IPS-15b (cell line): ENCODE measurements at regions not wholly inside any gene's neighbourhood (a gene's known extent, or its start where the extent isn't known, plus 50 kb on each side); places are given as distances from the start of the nearest gene placed in this dataset.

Experiments
- H3K27me3 ChIP-seq: one replicate; pipeline ENCODE4 v1.6.1; 2013; ENCODE audit warnings: low read length; ENCODE audit not compliant: control insufficient read depth, insufficient read depth
- H3K36me3 ChIP-seq: one replicate; pipeline ENCODE4 v1.6.1; 2013; ENCODE audit warnings: low read length; ENCODE audit not compliant: control insufficient read depth, insufficient read depth
- H3K4me1 ChIP-seq: one replicate; pipeline ENCODE4 v1.6.1; 2013; ENCODE audit warnings: mild to moderate bottlenecking, low read length; ENCODE audit not compliant: control insufficient read depth, insufficient read depth
- H3K4me3 ChIP-seq: one replicate; pipeline ENCODE4 v1.5.1; 2013; ENCODE audit warnings: low read depth, low read length
- H3K9ac ChIP-seq: one replicate; pipeline ENCODE4 v1.6.1; 2013; ENCODE audit warnings: low read depth, mild to moderate bottlenecking, low read length
- H3K9me3 ChIP-seq: one replicate; pipeline ENCODE4 v1.6.1; 2013; ENCODE audit warnings: mild to moderate bottlenecking, low read length; ENCODE audit not compliant: control insufficient read depth, insufficient read depth

DNA sequence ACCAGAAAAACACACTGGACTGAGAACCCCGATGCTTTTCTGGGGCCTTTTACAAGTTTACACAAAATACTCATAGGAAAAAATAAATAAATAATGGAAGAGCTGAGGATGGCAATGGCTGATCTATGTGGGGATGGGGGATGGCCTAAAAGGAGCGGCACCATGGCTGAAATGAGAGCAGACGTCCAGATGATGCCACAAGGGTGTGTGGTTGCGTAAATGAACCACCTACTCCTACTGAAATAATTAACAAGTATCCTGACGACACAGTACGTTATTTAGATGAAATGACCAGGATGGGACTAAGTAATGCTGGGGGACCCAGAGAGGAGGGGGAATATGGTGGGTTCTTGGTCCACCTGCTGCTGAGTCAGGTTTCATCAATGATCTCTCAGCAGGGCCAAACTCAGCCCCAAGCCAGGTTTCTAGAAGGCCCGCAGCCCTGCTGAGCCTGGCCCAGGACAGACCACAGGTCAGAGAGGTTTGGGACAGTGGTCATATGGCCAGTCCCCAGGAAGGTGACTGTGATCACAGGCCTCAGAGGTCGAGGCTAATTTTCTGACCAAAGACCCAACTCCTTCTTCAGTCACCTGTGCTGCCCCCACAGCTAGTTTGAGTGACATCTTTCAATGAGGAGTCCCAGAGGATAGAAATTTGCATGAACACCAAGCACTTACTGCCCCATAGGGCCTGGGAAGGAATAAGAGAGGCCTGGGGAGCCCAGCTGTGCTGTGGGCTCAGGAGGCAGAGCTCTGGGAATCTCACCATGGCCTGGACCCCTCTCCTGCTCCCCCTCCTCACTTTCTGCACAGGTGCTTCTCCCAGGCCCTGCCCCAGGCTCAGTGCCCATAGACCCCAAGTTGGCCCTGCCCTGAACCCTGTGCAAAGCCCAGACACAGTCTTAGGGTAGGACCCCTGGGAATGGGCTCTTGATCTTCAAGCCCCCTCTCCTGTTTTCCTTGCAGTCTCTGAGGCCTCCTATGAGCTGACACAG is 76.3 kb upstream of the IGLL5 start:
- H3K4me1 ChIP-seq: no peaks in the 10 kb centered on the region
- no peak overlapping the region for H3K4me3 ChIP-seq
- no peaks in the 10 kb centered on the region for H3K9me3 ChIP-seq
- H3K9ac ChIP-seq: no peak overlapping the region
- peaks cover 46% of the 10 kb centered on the region for H3K27me3 ChIP-seq
- no peaks in the 10 kb centered on the region for H3K36me3 ChIP-seq

DNA sequence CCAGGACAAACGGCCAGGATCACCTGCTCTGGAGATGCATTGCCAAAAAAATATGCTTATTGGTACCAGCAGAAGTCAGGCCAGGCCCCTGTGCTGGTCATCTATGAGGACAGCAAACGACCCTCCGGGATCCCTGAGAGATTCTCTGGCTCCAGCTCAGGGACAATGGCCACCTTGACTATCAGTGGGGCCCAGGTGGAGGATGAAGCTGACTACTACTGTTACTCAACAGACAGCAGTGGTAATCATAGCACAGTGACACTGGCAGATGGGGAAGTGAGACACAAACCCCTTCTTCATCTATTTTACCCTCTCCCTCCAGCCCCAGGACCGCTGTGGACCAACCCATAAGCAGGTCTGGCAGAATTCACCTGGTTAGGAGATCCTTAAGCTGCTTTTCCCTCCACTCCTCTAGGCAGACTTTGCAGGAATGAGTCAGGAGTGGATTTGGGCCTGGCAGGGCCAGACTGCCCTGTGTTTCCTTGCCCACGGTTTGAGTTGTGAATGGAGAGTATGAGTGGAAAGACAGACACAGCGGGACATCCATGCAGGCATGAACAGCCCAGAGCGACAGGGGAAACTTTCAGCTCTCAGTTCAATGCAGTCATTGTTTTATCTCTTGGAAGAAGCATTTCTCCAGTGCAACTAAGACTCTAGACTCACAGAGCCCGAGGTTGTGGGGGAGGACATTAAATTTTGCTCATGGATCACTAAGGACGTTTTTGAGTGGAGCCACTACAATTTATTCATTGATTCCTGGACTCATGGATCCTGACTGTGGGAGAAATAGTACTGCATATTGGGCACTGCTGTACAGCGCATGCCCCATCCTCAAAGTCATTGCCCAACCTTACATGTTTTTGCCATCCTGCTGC is 75.3 kb upstream of the IGLL5 start:
- H3K4me3 ChIP-seq: no peak overlapping the region
- peaks cover 47% of the 10 kb centered on the region for H3K27me3 ChIP-seq
- H3K36me3 ChIP-seq: no peaks in the 10 kb centered on the region
- no peaks in the 10 kb centered on the region for H3K9me3 ChIP-seq
- no peak overlapping the region for H3K9ac ChIP-seq
- no peaks in the 10 kb centered on the region for H3K4me1 ChIP-seq

DNA sequence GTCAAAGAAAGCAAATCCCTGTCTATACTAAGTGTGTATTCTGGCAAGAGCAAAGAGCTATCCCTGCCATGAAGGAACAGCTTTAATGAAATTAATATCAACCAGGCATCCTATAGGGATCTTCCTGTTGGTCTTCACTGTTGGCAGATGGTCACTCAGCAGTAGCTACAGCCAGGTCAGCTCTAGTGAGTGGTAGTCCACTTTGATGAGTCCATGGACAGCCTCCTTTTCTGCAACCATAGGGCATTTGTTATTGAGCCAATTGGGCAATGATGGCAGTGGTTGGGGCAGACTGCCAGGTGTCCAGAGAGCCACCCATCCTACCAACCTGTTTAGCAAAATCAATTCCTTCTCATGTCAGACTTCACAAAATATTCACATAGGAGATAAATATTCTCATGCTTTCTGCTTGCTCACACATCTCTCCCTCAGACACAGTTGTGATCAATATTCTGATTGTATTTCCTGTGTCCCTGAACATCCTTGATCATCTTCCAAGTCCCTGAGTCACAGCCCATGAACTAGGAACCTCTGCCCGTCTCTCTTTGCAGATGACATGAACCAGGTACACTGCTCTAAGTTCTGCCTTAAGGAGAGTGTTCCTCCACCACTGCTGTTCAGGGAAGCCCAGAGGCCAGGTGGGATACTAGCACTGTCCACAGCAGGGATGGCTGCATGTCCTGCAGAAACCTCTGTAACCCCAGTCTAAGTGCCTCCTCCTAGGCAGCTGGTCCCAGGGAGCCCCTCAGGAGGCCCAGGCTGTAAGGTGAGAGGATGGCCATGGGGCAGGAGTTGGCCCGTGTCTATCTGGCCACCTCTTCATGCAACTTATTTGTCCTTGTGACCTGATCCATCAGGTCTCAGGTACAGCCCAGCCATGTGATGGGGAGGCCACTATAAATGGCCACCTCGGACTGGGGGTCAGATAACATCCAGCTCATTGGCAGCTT is 74.2 kb upstream of the IGLL5 start:
- Histone ChIP-seq H3K4me1 (no peaks in the 10 kb centered on the region), H3K4me3 (no peak overlapping the region), H3K36me3 (no peaks in the 10 kb centered on the region), H3K9ac (no peak overlapping the region), H3K9me3 (no peaks in the 10 kb centered on the region), H3K27me3 (peaks cover 51% of the 10 kb centered on the region)

GRCh38 chr22:22814666-22815396 is 72.8 kb upstream of the IGLL5 start:
- H3K27me3 ChIP-seq: peaks cover 44% of the 10 kb centered on the region
- H3K4me1 ChIP-seq: no peaks in the 10 kb centered on the region
- no peak overlapping the region for H3K4me3 ChIP-seq
- no peaks in the 10 kb centered on the region for H3K36me3 ChIP-seq
- H3K9ac ChIP-seq: no peak overlapping the region
- H3K9me3 ChIP-seq: no peaks in the 10 kb centered on the region

GRCh38 chr22:22815397-22816170 is 72.0 kb upstream of the IGLL5 start:
- Histone ChIP-seq H3K36me3 (no peaks in the 10 kb centered on the region), H3K9me3 (no peaks in the 10 kb centered on the region), H3K9ac (no peak overlapping the region), H3K4me3 (no peak overlapping the region), H3K4me1 (no peaks in the 10 kb centered on the region), H3K27me3 (peaks cover 51% of the 10 kb centered on the region)

DNA sequence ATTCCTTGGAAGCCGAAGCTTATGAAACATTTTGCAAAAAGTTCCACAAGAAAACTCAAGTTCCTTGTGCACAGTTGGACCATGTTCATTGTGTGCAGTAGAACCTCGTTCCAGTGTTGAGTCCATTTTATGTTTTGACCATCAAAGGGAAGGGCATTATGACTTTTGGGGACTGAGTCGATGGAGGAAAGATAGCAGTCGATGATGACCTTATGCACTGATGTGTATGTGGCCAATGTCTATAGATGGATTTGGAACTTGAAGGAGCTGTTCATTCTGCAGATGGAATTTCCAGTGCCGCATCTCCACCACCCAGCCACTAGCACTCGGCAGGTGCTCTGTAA is 71.5 kb upstream of the IGLL5 start:
- Histone ChIP-seq H3K4me1 (no peaks in the 10 kb centered on the region), H3K9ac (no peak overlapping the region), H3K36me3 (no peaks in the 10 kb centered on the region), H3K27me3 (peaks cover 53% of the 10 kb centered on the region), H3K4me3 (no peak overlapping the region), H3K9me3 (no peaks in the 10 kb centered on the region)

- H3K36me3 ChIP-seq: no peaks in the 10 kb centered on the region
- no peaks in the 10 kb centered on the region for H3K9me3 ChIP-seq
- H3K4me1 ChIP-seq: no peaks in the 10 kb centered on the region
- H3K4me3 ChIP-seq: no peak overlapping the region
- H3K27me3 ChIP-seq: peaks cover 60% of the 10 kb centered on the region
- no peak overlapping the region for H3K9ac ChIP-seq
These were observed 70.7 kb upstream of the IGLL5 start for GRCh38 chr22:22816766-22817410.

- Histone ChIP-seq H3K27me3 (peaks cover 61% of the 10 kb centered on the region), H3K4me1 (no peaks in the 10 kb centered on the region), H3K9me3 (no peaks in the 10 kb centered on the region), H3K4me3 (no peak overlapping the region), H3K36me3 (no peaks in the 10 kb centered on the region), H3K9ac (no peak overlapping the region)
These were observed 70.0 kb upstream of the IGLL5 start for GRCh38 chr22:22817468-22818201.

DNA sequence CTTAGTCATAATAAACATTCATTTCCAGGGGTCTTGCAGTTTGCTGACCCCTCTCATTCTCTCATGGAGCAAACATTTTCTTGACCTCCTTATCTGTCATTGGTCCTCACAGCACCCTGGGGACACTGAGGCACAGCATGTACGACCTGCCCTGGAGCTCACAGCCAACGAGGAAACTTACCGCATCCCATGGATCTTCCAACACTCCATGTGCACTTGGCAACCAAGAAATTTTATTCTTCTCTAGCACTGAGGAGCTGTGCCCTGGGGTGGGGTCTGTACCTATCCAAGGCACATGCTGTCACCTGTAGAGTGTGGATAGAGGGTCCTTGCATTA is 69.4 kb upstream of the IGLL5 start:
- H3K9ac ChIP-seq: no peak overlapping the region
- H3K4me1 ChIP-seq: no peaks in the 10 kb centered on the region
- no peaks in the 10 kb centered on the region for H3K36me3 ChIP-seq
- H3K27me3 ChIP-seq: peaks cover 59% of the 10 kb centered on the region
- H3K9me3 ChIP-seq: no peaks in the 10 kb centered on the region
- H3K4me3 ChIP-seq: no peak overlapping the region
